Choroid plexus epithelial cell (primary cell): ENCODE measurements at regions not wholly inside any gene's neighbourhood (a gene's known extent, or its start where the extent isn't known, plus 50 kb on each side); places are given as distances from the start of the nearest gene placed in this dataset.

Experiments used
- DNase-seq: peaks from one replicate; pipeline ENCODE4 v3.0.0-alpha.2; 2010; ENCODE audit warnings: low read depth
- H3K4me3 ChIP-seq: 2 replicates; pipeline ENCODE4 v1.5.1; 2011; ENCODE audit warnings: low read depth, mild to moderate bottlenecking, control low read depth, low read length, moderate library complexity
- CTCF ChIP-seq: conservative IDR thresholded peaks from 2 replicates; pipeline ENCODE4 v1.5.1; 2011; ENCODE audit warnings: low read depth, mild to moderate bottlenecking, control low read depth, inconsistent platforms, low read length, moderate library complexity

DNA sequence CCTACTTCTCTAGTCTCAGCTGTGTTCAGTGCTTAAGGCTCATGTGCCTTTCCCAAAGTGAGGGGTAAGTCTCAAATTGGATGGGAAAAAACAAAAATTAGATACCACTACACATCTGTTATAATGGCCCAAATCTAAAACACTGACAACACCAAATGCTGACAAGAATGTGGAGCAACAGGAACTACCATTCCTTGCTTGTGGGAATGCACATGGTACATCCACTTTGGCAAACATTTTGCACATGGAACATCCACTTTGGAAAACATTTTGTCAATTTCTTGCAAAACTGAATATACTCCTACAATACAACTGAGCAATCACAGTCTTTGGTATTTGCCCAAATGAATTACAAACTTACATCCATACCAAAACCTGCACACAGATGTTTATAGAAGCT lies 109.3 kb downstream of the TENT5A start:
- no peak overlapping the region for H3K4me3 ChIP-seq
- no peak for DNase-seq
- no peak for TF ChIP-seq CTCF

GRCh38 chr6:81640891-81641290 lies 111.6 kb downstream of the TENT5A start:
- DNase-seq, result no peak
- no peak overlapping the region for H3K4me3 ChIP-seq
- TF ChIP-seq CTCF, result no peak

DNA sequence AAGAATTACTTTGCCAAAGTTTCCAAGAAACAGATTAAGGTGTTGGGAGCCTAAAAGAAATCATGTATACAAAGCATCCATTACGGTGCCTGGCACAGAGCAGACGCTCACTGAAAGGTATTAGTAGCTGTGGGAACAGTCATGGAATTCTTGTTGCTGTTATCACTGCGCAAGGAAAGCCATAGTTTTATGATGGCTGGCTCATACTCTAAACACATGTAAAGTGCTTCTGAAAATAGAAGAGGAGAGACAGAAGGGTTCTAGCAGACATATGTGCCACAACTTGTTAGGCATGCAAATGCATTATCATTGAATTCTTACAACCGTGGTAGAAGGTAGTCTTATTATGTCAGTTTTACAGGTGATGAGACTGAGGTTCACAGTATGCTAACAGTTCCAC lies 112.4 kb downstream of the TENT5A start:
- no peak for TF ChIP-seq CTCF
- DNase-seq, result no peak

DNA sequence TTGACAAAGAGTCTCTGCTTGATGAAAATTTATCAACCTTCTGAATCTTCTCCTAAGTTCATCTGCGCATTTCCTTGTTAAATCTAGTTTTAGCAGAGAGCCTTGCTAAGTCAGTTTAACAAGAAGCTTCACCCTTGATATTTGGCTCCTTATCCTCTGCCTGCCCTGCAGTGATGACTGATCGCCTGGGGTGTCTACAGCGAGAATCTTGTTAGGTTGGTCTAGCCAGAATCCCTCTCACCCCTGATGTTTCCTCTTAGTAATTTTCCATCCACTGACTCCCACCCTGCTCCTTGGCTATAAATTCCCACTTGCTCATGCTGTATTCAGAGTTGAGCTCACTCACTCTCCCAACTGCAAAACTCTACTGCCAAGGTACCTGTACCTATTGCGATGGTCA lies 114.1 kb downstream of the TENT5A start:
- no peak for TF ChIP-seq CTCF
- no peak overlapping the region for H3K4me3 ChIP-seq

More for the DNA sequence above, 112.4 kb downstream of the TENT5A start:
- no peak overlapping the region for H3K4me3 ChIP-seq

GRCh38 chr6:81636930-81637568 lies 115.4 kb downstream of the TENT5A start:
- no peak overlapping the region for H3K4me3 ChIP-seq
- TF ChIP-seq CTCF, result no peak
- DNase-seq, result no peak

More for the DNA sequence above, 114.1 kb downstream of the TENT5A start:
- no peak for DNase-seq

GRCh38 chr6:81634155-81634880 lies 118.2 kb downstream of the TENT5A start:
- H3K4me3 ChIP-seq, result no peak overlapping the region
- no peak for DNase-seq
- TF ChIP-seq CTCF, result no peak

- no peak for DNase-seq
- TF ChIP-seq CTCF, result no peak
- H3K4me3 ChIP-seq, result no peak overlapping the region
Observed at GRCh38 chr6:81633391-81633790, 119.1 kb downstream of the TENT5A start.
